NCI-H446 treated with DMSO at 0.1 percent for 48 hours (cell line): ENCODE measurements at regions not wholly inside any gene's neighbourhood (a gene's known extent, or its start where the extent isn't known, plus 50 kb on each side); places are given as distances from the start of the nearest gene placed in this dataset.
"Not testable (repeated sequence)": the region's sequence is repeated elsewhere in the genome, so short reads cannot be mapped to it uniquely, and the experiment has no call there.

Source experiments
- DNase-seq: peaks from one replicate; lab custom pipeline; 2025; lab: John Stamatoyannopoulos, UW

GRCh38 chr17:27365329-27365945, 71.5 kb downstream of the WSB1 start:
- DNase-seq: not testable (repeated sequence)

GRCh38 chr17:27366437-27366836, 72.5 kb downstream of the WSB1 start:
- DNase-seq: no peak

- no peak for DNase-seq
Measured at GRCh38 chr17:27367121-27367981, 73.4 kb downstream of the WSB1 start.

DNA sequence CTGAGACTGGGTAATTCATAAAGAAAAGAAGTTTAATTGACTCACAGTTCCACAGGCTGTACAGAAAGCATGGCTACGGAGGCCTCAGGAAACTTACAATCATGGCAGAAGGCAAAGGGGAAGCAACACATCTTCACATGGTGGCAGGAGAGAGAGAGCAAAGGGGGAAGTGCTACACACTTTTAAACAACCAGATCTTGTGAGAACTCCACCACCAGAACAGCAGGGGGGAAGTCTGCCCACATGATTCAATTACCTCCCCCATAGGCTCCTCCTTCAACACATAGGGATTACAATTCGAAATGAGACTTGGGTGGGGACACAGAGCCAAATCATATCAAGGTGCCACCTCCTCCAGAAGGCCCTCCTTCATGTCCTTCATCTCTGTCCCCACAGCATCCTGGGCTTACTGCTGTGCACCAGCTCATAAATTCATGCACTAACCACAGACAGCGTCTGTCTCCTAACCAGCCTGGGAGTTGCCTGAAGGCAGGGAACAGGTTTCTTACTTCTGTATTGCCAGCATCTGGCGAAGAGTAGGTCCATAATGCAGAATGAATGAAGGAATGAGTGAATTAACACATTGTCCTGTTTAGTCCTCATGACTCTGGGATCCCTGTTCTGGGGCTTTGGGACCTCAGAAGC, 74.4 kb downstream of the WSB1 start:
- DNase-seq: no peak

- no peak for DNase-seq
Measured at GRCh38 chr17:27368980-27369379, 75.1 kb downstream of the WSB1 start.

DNA sequence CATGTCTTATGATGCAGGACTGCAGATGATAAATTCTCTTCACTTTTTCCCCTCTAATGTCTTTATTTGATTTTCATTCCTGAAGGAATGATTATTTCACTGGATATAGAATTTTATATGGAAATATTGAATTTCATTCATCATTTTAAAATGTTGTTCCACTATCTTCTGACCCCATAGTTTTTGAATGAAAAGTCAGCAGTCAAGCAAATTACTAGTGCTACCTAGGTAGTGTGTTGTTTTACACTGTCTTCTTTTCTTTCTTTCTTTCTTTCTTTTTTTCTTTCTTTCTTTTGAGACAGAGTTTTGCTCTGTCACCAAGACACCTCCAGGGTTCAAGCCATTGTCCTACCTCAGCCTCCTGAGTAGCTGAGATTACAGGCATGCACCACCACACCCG, 76.9 kb downstream of the WSB1 start:
- DNase-seq: no peak

DNA sequence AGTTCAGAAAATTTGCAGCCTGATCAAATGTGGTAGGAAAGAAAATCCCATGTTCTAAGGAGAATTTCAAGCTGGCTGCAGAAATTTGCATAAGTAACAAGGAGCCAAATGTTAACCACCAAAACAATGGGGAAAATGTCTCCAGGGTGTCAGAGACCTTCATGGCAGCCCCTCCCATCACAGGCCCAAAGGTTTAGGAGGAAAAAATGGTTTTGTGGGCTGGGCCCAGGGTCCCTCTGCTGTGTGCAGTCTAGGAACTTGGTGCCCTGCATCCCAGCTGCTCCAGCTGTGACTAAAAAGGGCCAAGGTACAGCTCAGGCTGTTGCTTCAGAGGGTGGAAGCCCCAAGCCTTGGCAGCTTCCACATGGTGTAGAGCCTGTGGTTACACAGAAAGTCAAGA, 79.8 kb downstream of the WSB1 start:
- DNase-seq: not testable (repeated sequence)

DNA sequence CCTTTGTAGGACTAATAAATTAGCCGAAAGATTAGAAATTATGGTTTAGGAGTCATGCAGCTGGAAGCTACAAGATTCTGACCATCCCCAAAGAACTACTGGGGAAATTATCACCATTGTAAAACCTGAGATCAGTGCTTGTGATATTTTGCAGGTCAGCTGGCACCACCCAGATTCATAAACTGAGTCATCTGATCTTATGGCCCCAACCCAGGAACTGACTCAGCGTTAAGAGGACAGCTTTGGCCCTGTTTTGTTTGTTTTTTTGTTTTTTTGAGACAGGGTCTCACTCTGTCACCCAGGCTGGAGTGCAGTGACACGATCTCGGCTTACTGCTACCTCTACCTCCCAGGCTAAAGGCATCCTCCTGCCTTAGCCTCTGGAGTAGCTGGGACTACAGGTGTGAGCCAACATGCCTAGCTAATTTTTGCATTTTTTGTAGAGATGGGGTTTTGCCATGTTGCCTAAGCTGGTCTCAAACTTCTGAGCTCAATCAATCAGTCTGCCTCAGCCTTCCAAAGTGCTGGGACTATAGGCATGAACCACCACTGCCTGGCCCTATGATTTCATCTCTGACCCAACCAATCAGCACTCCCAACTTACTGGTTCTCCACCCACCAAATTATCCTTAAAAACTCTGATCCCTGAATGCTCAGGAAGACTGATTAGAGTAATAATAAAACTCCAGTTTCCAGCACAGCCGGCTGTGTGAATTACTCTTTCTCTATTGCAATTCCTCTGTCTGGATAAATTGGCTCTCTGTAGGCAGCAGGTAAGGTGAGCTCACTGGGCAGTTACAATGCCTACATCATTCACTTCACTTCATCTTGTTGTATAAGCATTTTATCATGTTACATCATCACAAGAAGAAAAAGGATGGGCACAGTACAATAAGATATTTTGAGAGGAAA, 79.4 kb upstream of the KSR1 start:
- DNase-seq: no peak

- DNase-seq: no peak
Measured at GRCh38 chr17:27378482-27379175, 77.6 kb upstream of the KSR1 start.

GRCh38 chr17:27379888-27380533, 76.2 kb upstream of the KSR1 start:
- DNase-seq: no peak

DNA sequence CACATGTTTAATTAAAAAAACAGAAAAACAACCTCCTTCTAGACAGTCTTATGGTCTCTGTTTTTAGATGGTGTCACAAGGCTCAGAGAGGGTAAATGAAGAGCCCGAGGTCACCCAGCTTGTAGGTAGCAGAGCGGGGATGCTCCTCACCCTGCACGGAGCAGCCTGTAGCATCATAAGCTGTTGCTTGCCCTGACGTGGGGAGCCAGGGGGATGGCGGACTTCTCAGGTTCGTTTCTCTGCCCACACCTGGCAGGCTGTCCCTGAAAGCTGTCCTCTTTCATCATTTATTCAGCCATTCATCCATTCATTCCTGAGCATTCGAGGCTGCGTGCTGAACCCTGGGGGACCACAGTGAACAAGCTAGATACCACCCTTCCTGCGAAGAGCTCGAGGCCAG, 75.7 kb upstream of the KSR1 start:
- DNase-seq: no peak

- DNase-seq: no peak
Measured at GRCh38 chr17:27381007-27381501, 75.2 kb upstream of the KSR1 start.

- DNase-seq: no peak
Measured at GRCh38 chr17:27382025-27382424, 74.2 kb upstream of the KSR1 start.

DNA sequence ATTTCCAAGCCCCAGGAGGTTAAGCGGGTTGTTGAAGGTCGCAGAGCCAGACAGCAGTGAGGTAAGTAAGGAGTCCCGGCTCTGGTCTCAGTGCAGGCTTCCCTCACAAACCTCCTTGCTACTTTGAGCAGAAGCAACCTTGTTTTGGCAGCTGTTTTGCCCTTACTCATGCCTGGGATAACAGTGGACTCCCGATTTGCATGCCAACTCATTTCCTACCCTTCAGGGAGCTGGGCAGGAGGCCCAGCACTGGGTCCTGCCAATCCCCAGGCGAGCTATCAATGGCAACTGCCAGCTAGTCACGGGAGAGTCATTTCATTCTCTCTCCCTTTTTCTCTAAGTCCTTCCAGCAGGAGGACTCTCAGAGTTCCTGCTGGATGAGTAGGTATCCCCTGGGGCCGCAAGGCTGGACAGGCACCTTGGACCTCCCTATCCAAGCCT, 72.0 kb upstream of the KSR1 start:
- DNase-seq: peak; percentile 83

DNA sequence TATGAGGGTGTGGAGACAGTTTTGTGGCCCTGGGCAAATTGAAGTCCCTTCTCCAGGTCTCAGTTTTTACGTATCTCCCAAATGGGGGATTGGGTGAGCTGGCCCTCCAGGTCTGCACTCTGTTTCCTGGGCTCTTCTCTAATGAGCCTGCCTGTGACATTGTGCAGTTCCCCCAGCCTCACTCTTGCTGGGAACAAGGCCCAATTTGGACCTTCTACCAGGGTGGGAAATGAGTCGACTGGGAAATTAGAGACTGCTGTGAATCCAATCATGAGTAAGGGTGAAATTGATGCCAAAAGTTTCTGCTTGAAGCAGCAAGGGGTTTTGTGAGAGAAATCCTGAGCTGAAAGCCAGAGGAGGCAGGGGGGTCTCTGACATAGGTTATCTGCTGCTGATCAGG, 71.5 kb upstream of the KSR1 start:
- DNase-seq: peak; percentile 10

DNA sequence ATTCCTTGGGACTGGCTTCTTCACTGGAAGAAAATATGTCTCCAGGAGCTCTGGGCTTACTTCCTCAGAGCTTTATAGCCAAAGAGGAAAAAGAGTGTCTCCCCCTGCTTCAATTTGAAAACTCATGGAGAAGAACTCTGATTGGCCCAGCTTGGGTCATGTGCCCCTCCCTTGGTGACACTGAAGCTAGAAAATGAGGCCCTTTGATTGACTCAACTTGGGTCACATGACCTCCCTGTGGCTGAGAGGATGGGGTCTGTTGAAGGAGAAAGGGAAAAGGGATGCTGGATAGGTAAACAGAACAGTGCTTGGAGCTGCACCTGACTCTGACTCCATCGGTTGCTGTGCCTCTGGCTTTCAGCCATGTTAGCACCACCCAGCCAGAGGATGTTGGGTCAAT, 70.6 kb upstream of the KSR1 start:
- no peak for DNase-seq

DNA sequence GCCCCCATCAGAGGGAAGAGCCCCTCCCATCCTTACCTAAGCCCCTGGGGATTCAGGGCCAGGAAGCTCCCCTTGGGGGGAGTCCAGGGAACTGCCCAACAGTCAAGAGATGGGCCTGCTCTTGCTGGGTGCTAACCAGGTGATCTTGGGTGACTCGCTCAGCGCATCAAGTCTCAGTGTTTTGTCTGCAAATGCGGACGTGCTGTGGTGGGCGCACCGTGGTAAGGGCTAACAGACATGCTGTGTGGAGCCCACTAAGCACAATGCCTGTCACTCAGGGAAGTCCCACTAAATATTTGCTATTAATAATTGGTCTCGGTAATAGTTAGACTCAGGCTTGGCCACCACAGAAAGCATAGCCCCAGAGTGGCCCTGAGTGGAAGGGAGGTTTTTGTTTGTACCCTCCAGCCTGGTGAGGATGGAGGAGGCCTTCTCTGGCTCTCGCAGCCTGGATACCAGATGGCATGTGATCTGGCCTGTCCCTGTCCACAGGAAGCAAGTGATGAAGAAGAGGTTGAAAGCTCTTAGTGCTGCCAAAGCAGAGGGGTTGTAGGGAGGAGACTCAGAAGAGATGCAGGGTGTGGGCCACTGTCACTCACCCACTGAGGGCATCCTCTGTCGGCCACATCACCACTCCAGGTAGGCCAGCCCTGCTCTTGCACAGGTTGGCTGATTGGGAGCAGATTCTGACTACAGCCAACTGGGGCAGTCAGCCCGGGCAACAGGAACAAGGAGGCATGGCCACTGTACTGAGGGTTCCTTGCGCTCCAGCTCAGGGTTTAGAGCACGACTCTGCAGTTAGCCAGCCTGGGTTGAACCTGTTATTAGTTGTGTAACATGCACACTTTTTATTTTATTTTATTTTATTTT, 69.8 kb upstream of the KSR1 start:
- no peak for DNase-seq

DNA sequence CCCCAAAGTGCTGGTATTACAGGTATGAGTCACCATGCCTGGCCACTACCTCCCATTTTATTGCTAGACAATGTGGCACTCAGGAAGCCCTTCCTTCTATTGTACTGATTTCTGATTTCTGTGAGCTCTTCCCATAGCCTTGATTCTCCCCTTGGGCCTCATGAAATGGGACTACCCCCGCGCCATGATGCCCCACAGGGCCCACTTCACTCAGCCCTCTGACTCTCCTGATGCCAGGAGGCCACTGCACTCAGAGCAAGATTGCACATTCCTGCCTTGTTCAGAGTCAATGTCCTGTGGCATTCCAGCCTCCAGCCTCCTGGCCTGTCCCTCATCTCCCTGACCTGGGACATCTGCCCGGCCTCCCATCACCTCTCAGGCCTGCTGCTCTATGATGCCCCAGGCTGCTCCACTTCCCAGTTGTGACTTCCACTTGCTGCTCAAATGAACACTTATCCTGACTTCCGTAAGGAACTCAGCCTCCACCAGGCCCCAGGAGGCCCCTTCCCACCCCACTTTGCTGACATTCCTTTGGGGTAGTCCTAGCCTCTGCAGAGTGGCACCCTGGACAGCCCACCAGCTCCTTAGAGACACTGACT, 66.6 kb upstream of the KSR1 start:
- no peak for DNase-seq

- DNase-seq: no peak
Measured at GRCh38 chr17:27390540-27390939, 65.7 kb upstream of the KSR1 start.
